Activated naive CD8-positive, alpha-beta T cell (primary cell): ENCODE measurements at regions not wholly inside any gene's neighbourhood (a gene's known extent, or its start where the extent isn't known, plus 50 kb on each side); places are given as distances from the start of the nearest gene placed in this dataset.

ENCODE experiments used
- H3K27ac Mint-ChIP-seq: one replicate; pipeline ENCODE4 v1.8.0; 2021; ENCODE audit warnings: mixed read lengths
- H3K27me3 Mint-ChIP-seq: one replicate; pipeline ENCODE4 v1.8.0; 2021; ENCODE audit warnings: mixed read lengths
- H3K36me3 Mint-ChIP-seq: one replicate; pipeline ENCODE4 v1.8.0; 2021; ENCODE audit warnings: mixed read lengths
- H3K4me1 Mint-ChIP-seq: one replicate; pipeline ENCODE4 v1.8.0; 2021; ENCODE audit warnings: low read depth, mixed read lengths
- H3K4me3 Mint-ChIP-seq: one replicate; pipeline ENCODE4 v1.8.0; 2021; ENCODE audit warnings: mild to moderate bottlenecking, mixed read lengths
- H3K9me3 Mint-ChIP-seq: one replicate; pipeline ENCODE4 v1.8.0; 2021; ENCODE audit warnings: low read depth, mixed read lengths

DNA sequence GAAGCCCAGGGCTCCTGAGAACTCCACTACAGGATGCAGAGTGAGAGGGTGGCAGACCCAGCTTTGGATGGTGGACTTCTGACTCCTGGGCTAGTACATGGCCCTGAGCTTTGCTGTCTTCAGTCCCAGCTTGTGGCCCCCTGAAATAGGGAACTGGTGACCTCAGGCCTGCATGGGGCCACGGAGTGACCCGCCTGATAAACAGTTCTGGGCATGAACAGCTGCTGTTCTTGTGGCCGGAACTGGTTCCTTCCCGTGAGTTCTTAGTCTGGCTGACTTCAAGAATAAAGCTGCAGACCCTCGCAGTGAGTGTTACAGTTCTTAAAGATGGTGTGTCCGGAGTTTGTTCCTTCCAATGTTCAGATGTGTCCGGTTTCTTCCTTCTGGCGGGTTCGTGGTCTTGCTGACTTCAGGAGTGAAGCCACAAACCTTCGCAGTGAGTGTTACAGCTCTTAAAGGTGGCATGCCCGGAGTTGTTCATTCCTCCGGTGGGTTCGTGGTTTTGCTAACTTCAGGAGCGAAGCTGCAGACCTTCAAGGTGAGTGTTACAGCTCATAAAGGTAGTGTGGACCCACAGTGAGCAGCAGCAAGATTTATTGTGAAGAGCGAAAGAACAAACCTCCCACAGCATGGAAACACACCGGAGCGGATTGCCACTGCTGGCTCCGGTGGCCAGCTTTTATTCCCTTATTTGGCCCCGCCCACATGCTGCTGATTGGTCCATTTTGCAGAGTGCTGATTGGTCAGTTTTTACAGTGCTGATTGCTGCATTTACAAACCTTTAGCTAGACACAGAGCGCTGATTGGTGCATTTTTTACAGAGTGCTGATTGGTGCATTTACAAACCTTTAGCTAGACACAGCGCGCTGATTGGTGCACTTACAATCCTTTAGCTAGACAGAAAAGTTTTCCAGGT lies 268.0 kb downstream of the ZEB1 start:
- H3K4me3 Mint-ChIP-seq = peak overlapping the region; percentile 49
- no peak overlapping the region for H3K27ac Mint-ChIP-seq
- peaks cover 6% of the 10 kb centered on the region for H3K4me1 Mint-ChIP-seq
- H3K9me3 Mint-ChIP-seq = peaks cover 10% of the 10 kb centered on the region
- H3K27me3 Mint-ChIP-seq = peaks cover 8% of the 10 kb centered on the region
- H3K36me3 Mint-ChIP-seq = peaks cover 5% of the 10 kb centered on the region

DNA sequence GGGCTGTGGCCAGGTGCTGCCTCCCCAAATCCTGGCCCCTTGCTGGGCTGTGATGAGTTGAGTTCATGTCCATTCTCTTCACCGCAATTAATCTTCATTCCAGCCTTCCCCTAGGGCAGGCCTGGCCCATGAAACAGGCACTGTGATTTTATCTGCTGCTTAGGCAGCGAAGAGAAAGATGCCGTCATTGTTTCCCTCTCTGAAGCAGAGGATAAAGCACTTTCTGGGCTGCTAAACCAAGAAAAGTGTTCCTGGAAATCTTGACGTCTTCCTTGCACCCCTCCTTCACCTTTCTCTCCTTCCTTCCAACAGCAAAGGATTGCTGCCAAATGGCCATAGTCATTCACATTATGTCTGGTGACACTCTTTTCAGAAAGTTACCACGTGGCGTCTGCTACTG lies 265.9 kb downstream of the ZEB1 start:
- no peaks in the 10 kb centered on the region for H3K9me3 Mint-ChIP-seq
- H3K4me3 Mint-ChIP-seq = no peak overlapping the region
- H3K27me3 Mint-ChIP-seq = peaks cover 7% of the 10 kb centered on the region
- H3K27ac Mint-ChIP-seq = no peak overlapping the region
- no peaks in the 10 kb centered on the region for H3K36me3 Mint-ChIP-seq
- H3K4me1 Mint-ChIP-seq = peaks cover 6% of the 10 kb centered on the region

DNA sequence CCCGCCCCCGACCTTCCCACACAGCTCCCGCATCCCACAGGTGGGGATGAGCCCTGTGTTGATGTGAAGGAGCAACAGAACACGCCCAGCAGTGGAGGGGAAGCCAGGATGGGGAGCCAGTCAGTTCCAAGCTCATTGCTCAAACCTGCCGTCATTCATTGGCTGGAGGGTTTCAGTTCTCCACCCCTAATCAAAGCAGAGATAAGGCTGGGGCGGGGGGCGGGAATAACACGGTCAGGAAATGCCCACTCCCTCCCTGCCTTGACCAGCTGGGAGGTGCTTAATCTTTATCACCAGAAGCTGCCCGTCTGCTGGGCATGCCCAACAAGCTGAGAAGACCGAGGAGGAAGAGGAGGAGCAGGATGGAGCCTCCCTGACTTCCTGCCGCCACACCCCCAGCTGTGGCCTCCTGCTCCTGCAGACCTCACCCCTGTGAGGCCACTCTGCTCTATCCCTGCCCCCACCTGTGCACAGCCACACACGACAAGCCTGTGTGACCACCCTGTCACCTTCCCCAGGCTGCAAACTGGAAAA lies 265.1 kb downstream of the ZEB1 start:
- H3K27ac Mint-ChIP-seq = no peak overlapping the region
- no peak overlapping the region for H3K4me3 Mint-ChIP-seq
- H3K27me3 Mint-ChIP-seq = peaks cover 7% of the 10 kb centered on the region
- H3K4me1 Mint-ChIP-seq = peaks cover 8% of the 10 kb centered on the region
- H3K9me3 Mint-ChIP-seq = no peaks in the 10 kb centered on the region
- no peaks in the 10 kb centered on the region for H3K36me3 Mint-ChIP-seq

DNA sequence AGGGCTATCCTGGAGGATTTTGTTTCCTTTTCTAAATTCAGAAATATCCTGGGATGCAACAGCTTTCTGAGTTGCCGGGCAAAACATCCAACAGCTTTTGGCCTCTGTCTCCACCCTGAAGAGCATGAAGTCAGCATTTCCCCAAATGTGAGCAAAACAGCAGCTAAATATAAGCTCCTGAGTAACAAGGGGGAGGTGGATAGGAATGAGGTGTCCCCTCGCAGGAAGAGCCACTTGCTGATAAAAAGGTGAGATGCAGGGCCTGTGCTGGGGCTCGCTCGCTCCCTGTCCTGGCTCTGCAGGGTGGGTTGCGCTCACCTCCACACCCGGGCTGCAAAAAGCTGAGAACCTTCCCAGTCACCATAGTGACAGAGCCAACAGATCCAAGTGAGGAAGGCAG lies 264.3 kb downstream of the ZEB1 start:
- Mint-ChIP-seq H3K36me3 (no peaks in the 10 kb centered on the region), H3K9me3 (no peaks in the 10 kb centered on the region), H3K4me1 (peaks cover 15% of the 10 kb centered on the region), H3K4me3 (no peak overlapping the region), H3K27ac (no peak overlapping the region), H3K27me3 (peaks cover 7% of the 10 kb centered on the region)

DNA sequence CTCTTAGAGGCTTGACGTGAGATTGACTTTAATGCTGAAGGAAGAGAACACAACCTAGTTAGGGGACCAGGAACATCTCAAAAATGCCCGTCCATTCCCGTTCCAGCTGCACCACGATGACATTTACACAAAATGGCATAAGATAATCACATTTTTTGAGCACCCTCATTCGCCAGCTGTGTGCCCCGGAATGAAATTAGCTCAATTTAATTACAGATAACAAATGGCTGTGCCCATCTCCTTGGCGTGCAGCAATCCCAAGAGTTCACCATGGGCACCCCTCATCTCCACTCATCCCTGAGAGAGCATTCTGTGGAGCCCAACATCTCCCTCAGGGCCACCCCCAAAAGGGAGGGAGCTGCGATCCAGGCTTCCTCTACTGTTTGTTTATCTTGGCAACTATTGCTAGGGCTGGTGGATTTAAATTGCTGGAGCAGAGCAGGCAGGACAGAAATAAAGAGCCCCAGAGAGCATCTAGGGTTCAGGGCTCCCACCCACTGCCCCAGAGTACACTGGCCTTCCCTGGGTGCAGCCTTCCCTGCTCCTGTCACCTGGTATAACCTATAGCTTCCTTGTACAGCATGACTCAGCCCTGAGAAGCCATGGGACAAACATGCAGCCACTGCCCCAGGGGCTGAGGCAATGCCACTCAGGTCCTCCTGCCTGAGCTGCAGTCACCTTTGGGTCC lies 263.5 kb downstream of the ZEB1 start:
- Mint-ChIP-seq H3K36me3 (peaks cover under 1% of the 10 kb centered on the region), H3K4me1 (peaks cover 18% of the 10 kb centered on the region), H3K9me3 (peaks cover 1% of the 10 kb centered on the region), H3K4me3 (no peak overlapping the region), H3K27ac (no peak overlapping the region), H3K27me3 (peaks cover 4% of the 10 kb centered on the region)

DNA sequence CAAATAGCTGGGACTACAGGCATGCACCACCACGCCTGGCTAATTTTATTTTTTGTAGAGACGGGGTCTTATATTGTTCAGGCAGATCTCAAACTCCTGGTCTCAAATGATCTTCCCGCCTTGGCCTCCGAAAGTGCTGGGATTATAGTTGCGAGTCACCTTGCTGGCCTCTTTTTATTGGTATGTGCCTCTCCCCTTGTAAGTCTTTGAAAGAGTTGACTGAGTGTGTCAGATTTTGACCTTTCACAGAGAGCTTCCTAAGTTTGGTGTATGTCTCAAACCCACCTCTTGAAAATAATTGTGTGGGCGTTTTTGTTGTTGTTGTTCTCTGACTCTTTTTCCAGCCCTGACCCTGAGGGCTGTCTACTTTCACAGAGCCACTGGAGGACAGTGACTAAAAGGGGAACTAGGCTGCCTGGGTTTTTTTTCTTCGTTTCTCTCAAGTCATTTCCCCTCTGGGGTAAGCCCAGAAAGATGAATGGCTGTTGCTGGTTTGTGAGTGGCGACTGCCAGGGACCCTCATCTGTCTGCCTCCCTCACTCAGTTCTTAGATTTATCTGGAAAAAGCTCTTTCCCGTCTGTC lies 262.8 kb downstream of the ZEB1 start:
- Mint-ChIP-seq H3K36me3 (peaks cover 4% of the 10 kb centered on the region), H3K27ac (no peak overlapping the region), H3K4me1 (peaks cover 13% of the 10 kb centered on the region), H3K27me3 (peaks cover 4% of the 10 kb centered on the region), H3K9me3 (peaks cover 5% of the 10 kb centered on the region), H3K4me3 (no peak overlapping the region)

DNA sequence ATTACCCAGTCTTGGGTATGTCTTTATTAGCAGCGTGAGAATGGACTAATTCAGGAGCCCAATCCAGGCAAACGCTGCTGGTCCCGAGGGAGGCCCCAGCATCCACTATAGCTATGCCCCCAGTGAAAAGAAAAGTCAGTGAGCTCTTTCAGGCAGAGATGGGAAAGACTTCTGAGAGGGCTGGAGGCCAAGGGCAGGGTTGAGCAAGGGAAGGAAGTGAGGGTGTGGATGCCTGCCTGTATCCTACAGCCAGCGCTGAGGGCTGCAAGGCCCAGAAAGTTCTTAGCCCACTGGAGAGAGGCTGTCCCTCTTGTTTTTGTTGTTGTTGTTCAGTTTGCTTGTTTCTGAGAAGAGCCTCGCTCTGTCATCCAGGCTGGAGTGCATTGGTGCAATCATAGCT lies 261.6 kb downstream of the ZEB1 start:
- no peak overlapping the region for H3K27ac Mint-ChIP-seq
- peaks cover 12% of the 10 kb centered on the region for H3K4me1 Mint-ChIP-seq
- H3K27me3 Mint-ChIP-seq = peaks cover 4% of the 10 kb centered on the region
- H3K9me3 Mint-ChIP-seq = peaks cover 5% of the 10 kb centered on the region
- H3K36me3 Mint-ChIP-seq = peaks cover 4% of the 10 kb centered on the region
- no peak overlapping the region for H3K4me3 Mint-ChIP-seq
